Stimulated activated CD4-positive, alpha-beta T cell treated with anti-CD3 and anti-CD28 coated beads, Interleukin-1b, Interleukin-23, amount 100 ng/mL, for 24 hours (primary cell): ENCODE measurements at regions not wholly inside any gene's neighbourhood (a gene's known extent, or its start where the extent isn't known, plus 50 kb on each side); places are given as distances from the start of the nearest gene placed in this dataset.
"Not testable (repeated sequence)": the region's sequence is repeated elsewhere in the genome, so short reads cannot be mapped to it uniquely, and the experiment has no call there.

ENCODE experiments used
- DNase-seq, 4 experiments: peaks; one replicate each; pipeline ENCODE4 v3.0.0-alpha.2; 2020; ENCODE audit warnings: low read depth in 4 of 4, low spot score in 1 of 4

DNA sequence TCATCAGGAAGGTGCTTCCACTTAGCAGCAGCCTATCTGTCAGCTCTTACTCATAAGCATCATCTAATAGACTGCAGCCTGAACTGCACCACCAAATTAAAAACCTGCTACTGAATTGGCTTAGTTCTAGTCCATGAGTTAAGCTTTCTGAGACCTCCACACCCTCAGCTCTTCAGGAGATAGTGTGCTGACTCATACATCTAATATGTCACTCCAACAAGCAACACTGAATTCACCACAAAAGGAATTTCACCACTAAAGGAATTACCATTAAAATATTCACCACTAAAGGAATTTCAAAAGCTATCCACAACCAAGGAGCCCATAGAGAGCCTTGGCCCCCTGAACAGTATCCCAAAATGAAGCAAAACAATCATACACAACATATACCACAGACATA is 418.5 kb upstream of the RORB start:
- DNase-seq, result no peak

DNA sequence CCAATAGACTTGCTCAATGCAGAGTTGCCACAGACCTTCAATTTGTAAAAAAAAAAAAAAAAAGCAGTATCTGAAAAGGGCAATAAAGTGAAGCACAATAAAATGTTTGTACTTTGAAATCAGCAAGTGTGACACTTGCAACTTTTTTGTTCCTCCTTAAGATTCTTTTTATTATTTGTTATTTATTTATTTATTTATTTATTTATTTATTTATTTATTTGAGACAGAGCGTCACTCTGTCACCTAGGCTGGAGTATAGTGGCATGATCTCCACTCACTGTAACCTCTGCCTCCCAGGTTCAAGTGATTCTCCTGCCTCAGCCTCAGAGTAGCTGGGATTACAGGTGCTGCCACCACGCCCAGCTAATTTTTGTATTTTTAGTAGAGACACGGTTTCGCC is 416.5 kb upstream of the RORB start:
- DNase-seq, result not testable (repeated sequence)

DNA sequence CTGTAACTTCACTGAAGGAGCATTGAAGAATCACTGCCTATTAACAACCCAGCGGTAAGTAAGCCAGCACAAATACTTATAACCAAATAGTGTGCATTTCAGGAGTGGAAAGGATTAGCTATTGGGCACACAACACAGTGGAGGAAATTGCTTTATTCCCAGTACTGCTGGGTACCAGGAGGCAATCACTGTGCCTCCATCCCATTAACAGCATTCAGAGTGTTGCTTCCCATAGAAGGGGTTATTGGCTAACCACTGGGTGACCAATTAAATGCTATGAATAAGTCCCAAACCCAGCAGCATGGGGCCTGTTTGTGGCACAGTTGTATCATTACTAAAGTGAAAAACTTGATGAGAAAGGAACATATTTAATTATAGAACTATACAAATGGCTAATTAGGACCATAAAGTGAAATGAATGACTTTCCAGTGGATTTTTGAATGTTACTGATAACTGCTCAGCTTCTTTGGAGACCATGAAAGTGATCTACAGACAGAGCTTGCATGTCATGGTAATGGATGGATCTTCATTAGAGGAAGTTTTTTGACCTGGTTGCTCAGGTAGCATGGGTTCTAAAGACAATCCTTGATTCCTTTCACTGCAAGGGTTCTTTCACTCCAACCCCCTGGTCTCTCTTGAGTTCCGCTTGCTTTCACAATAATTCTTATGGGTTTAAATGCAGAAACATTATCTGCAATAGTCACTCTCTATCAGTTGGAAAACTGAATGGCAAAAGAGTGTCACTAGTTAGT is 413.3 kb upstream of the RORB start:
- no peak for DNase-seq

DNA sequence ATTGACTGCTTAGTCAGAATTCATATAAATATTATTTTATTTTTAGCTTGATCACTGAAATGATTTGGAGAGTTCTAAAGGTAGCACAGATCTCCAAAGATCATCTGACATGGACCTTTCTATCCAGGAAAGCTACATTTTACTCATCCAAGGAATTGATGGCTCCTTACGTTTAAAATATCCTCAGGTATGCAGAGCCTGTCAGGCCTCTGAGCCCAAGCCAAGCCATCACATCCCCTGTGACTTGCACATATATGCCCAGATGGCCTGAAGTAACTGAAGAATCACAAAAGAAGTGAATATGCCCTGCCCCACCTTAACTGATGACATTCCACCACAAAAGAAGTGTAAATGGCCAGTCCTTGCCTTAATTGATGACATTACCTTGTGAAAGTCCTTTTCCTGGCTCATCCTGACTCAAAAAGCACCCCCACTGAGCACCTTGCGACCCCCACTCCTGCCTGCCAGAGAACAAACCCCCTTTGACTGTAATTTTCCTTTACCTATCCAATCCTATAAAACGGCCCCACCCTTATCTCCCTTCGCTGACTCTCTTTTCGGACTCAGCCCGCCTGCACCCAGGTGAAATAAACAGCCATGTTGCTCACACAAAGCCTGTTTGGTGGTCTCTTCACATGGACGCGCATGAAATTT is 411.6 kb upstream of the RORB start:
- DNase-seq, result not testable (repeated sequence)

DNA sequence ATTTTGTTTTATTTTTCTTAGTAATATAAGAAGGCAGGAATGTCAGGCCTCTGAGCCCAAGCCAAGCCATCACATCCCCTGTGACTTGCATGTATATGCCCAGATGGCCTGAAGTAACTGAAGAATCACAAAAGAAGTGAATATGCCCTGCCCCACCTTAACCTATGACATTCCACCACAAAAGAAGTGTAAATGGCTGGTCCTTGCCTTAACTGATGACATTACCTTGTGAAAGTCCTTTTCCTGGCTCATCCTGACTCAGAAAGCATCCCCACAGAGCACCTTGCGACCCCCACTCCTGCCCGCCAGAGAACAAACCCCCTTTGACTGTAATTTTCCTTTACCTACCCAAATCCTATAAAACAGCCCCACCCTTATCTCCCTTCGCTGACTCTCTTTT is 406.2 kb upstream of the RORB start:
- not testable (repeated sequence) for DNase-seq

DNA sequence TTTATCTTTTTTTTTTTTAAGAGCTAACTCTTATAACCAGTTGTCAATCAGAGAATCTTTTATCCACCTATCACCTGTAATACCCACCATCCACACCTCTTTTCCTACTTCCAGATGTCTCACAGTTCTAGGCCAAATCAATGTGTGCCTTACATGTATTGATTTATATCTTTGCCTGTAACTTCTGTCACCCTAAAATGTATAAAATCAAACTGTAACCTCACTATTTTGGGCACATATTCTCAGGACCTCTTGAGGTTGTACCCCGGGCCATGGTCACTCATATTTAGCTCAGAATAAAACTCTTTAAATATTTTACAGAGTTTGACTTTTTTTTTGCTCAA is 404.7 kb upstream of the RORB start:
- DNase-seq, result no peak

DNA sequence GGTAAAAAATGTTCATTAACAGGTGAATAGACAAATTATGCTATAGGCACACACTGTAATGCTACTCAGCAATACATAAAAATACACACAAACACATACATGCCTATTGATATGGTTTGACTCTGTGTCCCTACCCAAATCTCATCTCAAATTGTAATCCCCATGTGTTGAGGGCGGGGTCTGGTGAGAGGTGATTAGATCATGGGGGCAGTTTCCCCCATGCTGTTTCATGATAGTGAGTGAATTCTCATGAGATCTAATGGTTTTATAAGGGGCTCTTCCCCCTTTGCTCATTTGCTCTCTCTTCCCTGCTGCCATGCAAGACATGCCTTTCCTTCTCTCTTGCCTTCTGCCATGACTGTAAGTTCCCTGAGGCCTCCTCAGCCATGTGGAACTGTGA is 403.1 kb upstream of the RORB start:
- DNase-seq, result not testable (repeated sequence)

DNA sequence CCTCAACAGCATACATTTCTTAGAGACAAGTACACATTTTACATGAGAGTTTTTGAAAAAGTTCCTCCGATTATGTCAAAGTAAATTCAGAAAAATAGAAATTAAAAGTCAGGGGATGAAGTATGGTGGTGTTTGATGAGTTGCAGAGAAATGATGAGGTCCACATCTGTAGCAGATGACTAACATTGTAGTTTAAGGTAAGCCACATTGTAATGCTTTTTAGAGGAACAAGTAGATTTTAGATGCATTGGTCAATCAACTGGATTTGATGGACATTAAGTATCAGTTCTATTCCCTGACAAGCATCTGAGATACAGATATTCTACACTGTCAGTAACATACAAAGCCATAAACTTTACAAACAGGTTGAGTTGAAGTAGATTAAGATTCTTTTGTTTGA is 402.4 kb upstream of the RORB start:
- no peak for DNase-seq

DNA sequence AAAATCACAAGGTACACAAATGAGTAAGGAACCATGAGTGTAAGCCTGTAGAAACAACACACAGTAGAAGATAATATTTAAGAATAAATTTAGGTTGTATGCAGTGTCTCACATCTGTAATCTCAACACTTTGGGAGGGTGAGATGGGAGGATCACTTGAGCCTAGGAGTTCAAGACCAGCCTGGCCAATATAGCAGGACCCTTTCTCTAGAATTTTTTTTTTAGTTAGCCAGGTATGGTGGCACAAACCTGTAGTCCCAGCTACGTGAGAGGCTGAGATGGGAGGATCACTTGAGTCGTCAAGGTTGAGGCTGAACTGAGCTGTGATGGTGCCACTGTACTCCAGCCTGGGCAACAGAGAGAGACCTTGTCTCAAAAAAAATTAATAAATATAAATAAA is 401.2 kb upstream of the RORB start:
- DNase-seq, result no peak

DNA sequence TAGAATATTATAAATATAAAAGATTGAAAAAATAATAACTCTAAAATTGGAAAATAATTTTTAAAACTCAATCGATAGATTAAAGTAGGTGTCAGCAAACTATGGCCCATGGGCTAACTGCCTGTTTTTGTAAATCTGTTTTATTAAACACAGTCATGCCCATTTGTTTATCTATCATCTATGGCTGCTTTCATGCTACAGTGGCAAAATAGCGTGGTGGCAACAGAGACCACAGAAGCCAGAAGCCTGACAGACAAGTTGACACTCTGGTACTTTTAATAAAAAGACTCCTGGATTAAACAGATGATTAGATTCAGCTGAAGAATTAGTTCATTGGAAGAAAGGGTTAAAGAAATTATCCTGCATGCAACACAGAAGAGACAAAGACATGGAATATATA is 400.7 kb upstream of the RORB start:
- DNase-seq, result no peak

DNA sequence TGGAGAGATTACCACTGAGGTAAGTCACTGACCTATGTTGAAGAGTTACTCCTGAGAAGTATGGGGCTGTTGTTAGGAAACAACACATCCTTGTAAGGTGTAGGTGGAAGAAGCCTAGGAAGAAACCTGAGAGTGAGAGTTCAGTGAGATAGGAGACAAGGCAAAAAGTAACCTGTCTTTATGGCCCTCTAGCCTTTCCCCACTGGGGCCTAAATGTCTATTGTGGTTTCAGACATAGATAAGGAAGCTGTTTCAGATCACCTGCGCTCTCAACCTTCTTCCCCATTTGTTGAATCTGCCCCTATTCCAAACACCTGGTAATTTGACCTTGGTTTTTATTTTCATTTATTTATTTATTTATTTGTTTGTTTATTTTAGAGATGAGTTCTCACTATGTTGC is 397.1 kb upstream of the RORB start:
- DNase-seq, result no peak

DNA sequence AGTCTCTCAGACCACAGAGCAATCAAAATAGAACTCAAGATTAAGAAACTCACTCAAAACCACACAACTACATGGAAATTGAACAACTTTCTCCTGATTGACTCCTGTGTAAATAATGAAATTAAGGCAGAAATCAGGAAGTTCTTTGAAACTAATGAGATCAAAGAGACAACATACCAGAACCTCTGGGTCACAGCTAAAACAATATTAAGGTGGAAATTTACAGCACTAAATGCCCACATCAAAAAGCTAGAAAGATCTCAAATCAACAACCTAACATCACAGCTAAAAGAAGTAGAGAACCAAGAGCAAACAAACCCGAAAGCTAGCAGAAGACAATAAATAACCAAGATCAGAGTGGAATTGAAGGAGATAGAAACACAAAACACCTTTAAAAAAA is 395.0 kb upstream of the RORB start:
- DNase-seq, result not testable (repeated sequence)

DNA sequence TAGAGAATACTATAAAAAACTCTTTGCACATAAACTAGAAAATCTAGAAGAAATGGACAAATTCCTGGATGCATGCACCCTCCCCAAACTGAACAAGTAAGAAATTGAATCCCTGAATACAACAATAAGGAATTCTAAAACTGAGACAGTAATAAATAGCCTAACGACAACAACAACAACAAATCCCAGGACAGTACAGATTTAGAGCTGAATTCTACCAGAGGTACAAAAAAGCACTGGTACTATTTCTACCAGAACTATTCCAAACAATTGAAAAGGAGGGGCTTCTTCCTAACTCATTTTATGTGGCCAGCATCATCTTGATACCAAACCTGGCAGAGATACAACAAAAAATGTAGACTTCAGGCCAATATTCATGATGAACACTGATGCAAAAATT is 394.4 kb upstream of the RORB start:
- no peak for DNase-seq

DNA sequence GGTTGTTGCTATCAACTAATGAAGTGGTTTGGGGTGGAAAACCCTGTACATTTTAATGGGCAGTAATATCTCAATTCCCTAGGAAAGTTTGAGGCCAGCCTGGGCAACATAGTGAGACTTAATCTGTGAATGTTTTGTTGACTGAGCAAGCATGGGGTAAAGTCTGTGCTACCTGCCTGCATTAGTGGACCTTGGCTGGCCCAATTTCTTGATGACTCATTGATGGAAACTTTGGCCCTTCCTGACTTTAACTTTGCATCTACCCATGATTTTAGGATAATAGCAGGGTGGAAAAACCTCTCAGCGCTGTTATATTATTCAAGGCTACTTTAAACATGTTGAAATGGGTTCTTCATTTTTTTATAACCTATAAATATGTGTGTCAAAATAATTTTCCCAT is 389.4 kb upstream of the RORB start:
- no peak for DNase-seq

DNA sequence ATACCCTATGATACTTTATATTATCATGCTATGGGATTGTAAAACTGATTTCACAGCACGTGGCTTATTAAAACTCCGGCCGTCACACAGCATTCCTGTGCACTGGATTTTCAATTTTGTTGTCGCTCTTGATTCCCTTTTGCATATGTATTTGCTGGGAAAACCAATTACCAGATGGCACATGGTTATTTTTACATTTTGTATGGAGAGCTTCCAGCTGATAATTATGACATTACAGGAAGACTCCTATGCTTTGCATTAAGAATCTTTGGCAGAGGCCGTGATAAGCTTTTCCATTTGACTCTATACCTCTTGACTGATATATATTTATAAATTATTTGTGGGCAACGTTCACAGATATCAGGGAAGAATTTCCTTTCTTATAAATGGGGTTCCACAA is 381.2 kb upstream of the RORB start:
- DNase-seq, result no peak

DNA sequence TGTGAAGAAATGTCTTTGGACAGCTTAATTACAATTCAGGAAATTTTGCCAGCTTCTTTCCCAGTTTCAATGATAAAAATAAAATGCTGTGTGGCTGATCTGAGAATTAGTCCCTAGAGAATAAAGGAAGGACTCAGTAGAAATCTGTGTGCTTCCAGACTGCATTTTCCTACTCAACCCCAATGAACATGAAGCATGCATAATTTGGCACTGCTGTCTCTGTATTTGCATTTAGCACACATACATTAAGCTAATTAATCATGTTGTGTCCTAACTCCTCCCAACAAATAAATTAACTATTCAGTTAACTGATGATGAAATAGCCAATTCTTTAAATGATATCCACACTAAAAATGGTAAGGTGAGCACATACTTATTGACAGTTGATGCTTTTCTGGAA is 380.0 kb upstream of the RORB start:
- no peak for DNase-seq

DNA sequence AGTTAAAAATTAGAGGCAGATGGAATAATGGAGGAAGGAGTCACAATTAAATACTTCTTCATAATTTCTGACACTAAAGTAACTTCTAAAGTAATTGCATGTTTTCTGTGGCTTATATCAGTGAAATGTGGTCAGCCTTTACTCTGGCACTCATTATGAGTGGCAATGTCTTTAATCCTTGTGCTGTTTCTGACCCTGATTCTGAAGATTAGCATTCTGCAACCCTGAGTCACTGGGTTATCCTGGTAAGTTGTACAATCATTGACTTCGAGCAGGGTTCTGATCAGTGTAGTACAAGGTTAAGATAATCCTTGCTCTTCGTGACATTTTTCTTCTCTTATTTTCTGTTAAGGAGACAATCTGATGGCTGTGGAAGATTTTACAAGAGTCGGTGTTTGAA is 379.4 kb upstream of the RORB start:
- DNase-seq, result no peak

DNA sequence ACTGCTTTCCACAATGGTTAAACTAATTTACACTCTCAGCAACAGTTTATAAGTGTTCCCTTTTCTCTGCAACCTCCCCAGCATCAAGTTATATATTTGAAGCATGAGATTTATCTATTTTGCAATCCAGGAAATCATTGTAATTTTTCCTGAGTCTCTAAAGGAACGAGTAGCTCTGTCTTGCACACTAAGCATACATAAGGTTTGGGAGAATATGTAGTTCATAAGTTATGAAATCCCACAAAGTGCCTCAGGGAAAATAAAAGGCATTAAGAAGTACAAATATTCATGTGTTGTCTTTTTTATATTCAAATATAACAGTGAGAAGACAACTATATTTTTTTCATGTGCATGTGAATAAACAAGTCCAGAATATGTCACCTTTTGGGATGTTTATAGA is 377.1 kb upstream of the RORB start:
- DNase-seq, result no peak

DNA sequence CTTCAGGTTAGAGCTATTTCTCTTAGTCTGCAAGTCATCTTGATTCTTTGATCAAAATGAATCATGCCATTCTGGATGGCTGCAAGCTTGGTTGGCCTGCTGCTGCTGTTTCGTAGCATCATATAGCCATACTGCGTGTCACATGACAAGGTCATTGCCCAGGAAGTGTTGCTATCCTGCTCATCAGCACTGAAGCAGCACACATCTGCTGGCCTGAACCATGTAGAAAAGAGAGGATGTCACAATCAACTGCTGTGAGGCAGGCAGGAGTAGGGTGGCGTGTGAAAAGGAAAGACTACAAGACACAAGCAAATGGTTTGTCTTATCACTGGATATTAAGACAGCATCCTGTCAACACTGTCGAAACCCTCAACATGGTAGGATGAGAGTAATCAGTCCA is 376.7 kb upstream of the RORB start:
- DNase-seq, result no peak

DNA sequence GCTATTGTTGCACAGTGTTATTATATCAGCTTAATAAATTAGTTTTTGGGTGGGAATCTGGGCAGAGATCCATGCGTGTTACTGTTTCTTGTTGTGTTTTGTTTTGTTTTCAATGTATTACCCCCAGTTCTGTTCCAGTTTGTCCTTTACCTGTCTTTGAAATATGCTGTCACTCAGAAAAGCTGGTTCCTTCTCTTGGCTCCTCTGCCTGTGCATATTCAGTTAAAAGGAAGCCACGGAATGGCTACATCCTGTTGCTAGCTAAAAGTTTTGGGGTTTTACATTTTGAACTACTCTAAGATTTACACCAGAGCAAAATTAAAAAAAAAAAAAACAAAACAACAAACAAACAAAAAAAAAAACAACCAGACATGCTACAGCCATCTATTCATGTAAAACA is 374.9 kb upstream of the RORB start:
- no peak for DNase-seq

DNA sequence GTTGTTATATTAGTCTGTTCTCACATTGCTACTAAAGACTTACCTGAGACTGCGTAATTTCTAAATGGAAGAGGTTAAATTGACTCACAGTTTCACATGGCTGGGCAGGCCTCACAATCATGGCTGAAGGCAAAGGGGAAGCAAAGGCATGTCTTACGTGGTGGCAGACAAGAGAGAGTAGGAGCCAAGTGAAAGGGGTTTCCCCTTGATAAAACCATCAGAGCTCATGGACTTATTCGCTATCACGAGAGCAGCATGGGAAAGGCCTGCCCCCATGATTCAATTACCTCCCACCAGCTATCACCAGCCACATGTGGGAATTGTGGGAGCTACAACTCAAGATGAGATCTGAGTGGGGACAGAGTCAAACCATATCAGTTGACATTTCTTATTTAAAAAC is 374.5 kb upstream of the RORB start:
- no peak for DNase-seq

DNA sequence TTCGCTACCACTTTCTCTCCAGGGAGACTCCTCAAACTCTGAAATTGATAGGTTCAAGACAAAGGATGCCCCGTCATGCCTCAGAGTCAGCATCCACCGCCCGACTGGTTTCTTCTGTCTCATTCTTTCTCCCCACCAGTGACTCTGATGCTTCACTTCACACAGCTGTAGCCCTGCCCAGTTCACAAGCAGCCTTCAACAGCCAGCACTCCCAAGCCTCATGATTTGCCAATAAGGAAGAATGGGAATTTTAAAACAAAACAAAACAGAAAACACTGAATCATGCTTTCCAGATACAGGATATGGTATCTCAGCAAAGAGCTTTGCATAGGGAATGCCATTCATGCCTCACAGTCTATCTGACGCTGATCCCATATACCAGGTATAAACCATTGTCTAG is 371.2 kb upstream of the RORB start:
- no peak for DNase-seq

DNA sequence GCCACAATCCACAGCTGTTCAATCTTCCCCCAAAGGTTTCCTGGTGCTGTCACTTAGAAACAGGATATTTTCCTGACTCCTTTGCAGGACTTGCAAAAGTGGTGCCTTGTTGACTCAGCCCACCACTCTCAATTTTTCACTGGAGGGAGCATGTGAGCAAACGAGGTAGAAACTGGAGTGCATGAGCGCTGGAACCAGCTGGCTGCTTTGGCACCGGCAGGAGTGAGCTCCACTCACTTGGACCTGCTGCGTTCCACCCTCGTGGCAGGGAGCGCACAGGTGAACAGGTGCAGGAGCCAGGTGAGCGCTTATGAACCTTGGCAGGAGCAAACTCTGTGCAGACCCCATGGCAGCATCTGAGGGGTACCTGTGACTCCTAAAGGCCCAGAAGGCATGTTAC is 364.1 kb upstream of the RORB start:
- DNase-seq, result no peak
